GM12872 (cell line): ENCODE measurements at regions not wholly inside any gene's neighbourhood (a gene's known extent, or its start where the extent isn't known, plus 50 kb on each side); places are given as distances from the start of the nearest gene placed in this dataset.

Experiments
- TF ChIP-seq, protein P1 (sequence below): IDR thresholded peaks from 3 replicates; pipeline ENCODE4 v1.5.1; 2011; ENCODE audit warnings: low read depth, mild to moderate bottlenecking, low read length, moderate library complexity; ENCODE audit not compliant: insufficient read depth

DNA sequence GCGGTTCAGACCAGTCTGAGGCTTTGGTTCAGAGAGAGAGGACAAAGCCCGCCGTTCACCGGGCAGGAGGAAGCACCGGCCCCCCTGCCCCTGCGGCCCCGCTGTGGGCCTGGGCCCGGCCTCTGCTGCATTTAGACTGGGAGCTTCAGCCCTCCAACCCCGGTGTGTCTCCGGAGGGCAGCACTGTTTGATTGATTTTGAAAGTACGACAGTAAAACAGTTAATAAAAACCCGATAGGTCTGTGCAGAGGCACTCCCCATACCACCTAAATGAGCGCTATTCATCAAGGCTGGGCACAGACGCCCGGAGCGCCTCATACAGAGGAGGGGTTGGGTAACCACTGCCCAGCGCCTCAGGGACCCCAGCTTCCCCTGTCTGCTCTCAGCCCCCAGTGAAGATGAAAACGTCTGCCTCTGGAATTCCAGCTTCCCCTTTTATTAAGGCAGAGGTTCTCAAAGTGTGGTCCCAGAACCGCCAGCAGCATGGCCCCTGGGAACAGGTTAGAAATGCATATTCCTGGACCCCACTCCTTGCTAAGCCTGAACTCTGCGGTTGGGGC is 256.7 kb upstream of the TLE3 start:
- TF ChIP-seq, protein P1, sequence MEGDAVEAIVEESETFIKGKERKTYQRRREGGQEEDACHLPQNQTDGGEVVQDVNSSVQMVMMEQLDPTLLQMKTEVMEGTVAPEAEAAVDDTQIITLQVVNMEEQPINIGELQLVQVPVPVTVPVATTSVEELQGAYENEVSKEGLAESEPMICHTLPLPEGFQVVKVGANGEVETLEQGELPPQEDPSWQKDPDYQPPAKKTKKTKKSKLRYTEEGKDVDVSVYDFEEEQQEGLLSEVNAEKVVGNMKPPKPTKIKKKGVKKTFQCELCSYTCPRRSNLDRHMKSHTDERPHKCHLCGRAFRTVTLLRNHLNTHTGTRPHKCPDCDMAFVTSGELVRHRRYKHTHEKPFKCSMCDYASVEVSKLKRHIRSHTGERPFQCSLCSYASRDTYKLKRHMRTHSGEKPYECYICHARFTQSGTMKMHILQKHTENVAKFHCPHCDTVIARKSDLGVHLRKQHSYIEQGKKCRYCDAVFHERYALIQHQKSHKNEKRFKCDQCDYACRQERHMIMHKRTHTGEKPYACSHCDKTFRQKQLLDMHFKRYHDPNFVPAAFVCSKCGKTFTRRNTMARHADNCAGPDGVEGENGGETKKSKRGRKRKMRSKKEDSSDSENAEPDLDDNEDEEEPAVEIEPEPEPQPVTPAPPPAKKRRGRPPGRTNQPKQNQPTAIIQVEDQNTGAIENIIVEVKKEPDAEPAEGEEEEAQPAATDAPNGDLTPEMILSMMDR: no peak

DNA sequence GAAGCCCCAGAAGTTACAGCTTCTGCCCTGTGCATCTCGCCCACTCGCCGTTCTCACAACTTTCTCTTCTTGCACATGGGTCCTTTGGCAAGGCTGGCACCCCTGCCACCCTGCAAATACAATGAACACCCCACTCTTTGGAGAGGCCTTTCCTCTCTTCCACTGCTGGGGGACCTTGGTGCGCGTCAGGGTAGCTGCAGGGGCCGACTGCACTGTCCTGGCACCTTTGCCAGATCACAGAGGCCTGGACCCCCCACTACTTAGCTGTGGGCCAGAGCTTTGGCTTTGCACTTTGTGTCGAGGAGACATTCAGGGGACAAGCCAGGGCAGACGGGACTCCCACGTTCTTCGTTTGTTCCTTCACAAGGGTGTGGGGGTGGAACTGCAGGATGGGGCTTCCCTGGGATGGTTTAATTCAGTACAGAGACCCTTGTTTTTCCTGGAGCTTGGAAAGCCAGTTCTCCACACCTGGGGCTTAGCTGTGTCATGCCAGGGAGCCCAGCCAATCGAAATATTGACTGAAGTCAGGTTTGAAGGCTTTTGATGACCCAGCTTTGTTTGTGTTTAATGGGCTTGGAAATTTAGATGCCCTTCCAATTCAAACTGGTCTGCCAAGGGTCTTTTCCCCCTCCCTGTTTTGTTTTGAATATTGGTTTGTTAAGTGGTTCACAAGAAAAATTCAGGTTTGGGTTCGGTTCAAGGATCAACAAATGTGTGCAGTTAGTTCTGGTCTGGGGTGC is 256.1 kb upstream of the TLE3 start:
- TF ChIP-seq, protein P1: no peak

DNA sequence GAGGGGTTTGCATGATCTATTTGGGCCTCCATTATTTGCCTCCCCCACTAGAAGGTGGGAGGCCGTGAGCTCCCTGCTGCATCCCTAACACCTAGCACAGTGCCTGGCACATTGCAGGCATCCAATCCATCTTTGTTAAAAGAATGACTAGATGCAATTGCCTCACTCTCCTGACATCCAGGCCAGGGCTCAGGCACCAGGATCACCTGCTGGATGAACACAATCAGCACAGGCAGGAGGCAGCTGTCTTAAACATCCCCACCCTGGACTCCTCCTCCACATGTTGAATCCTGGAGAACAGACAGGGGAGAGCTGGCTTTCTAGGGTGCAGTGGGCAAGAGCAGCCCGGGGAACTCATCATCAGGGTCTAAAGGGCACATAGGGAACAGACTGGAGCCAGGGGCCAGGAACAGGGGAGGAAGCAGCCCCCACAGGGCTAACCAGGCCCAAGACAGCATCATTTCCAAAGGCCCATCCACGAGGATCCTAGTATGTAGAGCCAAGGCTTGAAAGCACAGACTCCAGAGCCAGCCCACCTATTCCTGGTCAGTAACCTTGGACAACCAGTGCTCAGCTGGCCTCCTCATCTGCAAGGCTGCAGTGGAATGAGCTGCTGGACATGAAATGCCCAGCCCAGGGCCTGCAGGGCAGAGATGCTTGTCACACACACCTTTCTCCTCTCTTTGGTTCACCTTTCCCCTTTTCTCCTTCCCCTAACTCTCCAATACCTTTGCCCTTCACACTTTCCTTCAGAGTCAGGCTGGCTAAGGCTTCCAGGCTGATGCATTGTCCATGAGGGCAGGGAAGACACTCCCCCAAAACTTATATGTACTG is 254.4 kb upstream of the TLE3 start:
- TF ChIP-seq, protein P1: no peak

- TF ChIP-seq, protein P1: no peak
Measured at GRCh38 chr15:70351391-70351790, 253.7 kb upstream of the TLE3 start.

GRCh38 chr15:70348581-70349344 is 251.0 kb upstream of the TLE3 start:
- TF ChIP-seq, protein P1: no peak

- TF ChIP-seq, protein P1: no peak
Measured at GRCh38 chr15:70348226-70348543, 250.5 kb upstream of the TLE3 start.
